ENCODE measurements at regions not wholly inside any gene's neighbourhood (a gene's known extent, or its start where the extent isn't known, plus 50 kb on each side); places are given as distances from the start of the nearest gene placed in this dataset.

GRCh38 chr16:52816993-52817392 lies 235.7 kb downstream of the CHD9NB start:
- DNase-seq (no peak), ATAC-seq (no peak)
- intact Hi-C loops (cut with micrococcal nuclease), result no loop called here
- CTCF ChIA-PET, result no interaction called here
- H3K36me3 Mint-ChIP-seq (ENCODE audit: low read depth), result no peaks in the 10 kb centered on the region
- POLR2A ChIA-PET, result no interaction called here
- no peak for TF ChIP-seq CTCF (IDR thresholded peaks at IDR 0.05)
- no peak overlapping the region for H3K4me3 Mint-ChIP-seq
- peaks cover 2% of the 10 kb centered on the region for H3K9me3 Mint-ChIP-seq
- no peaks in the 10 kb centered on the region for H3K4me1 Mint-ChIP-seq (ENCODE audit: low read depth)
- no peak overlapping the region for H3K27ac Mint-ChIP-seq
- H3K27me3 Mint-ChIP-seq, result peaks cover 2% of the 10 kb centered on the region

DNA sequence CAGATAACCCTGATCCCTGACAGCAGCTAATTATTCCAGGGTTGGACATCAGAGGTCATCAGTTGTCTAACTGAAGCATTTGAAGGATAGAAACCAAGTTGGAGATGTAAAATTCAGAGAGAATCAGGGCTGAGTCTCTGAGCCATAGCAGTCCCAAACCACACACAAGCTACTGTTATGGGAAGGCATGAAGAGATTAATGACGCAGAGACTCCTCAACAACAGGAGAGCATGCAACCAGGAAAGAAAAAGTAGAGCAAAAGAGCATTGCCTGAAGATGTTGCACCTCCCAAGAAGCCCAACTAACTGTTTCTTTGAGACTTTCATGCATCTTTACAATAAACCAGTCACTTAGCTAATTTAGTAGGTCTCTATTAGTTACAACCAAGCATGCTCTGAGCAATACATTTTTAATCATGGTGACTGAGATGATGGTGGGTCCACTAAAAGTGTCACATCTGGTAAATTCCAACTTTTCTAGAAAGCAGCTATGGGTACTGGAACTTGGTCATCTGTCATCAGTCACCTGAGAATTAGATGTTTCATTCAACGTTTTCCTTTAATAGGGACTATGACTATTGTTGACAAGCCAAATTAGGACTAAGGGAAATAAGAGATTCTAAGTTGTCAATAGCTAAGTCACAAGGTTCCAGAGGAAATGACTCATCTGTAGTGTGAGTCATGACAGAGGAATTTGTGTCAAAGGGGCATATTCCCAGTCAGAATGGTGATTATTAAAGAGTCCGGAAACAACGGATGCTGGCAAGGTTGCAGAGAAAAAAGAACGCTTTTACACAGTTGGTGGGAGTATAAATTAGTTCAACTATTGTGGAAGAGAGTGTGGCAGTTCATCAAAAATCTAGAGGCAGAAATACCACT lies 239.8 kb downstream of the CHD9NB start:
- Mint-ChIP-seq H3K36me3 (ENCODE audit: low read depth) (no peaks in the 10 kb centered on the region), H3K4me1 (ENCODE audit: low read depth) (no peaks in the 10 kb centered on the region), H3K27ac (no peak overlapping the region), H3K27me3 (no peaks in the 10 kb centered on the region), H3K4me3 (no peak overlapping the region), H3K9me3 (peaks cover 2% of the 10 kb centered on the region)
- ATAC-seq (no peak), DNase-seq (no peak)
- intact Hi-C loops (cut with micrococcal nuclease), result no loop called here
- CTCF ChIA-PET, result no interaction called here
- no peak for TF ChIP-seq CTCF (IDR thresholded peaks at IDR 0.05)
- POLR2A ChIA-PET, result no interaction called here

GRCh38 chr16:52805559-52806168 lies 247.0 kb downstream of the CHD9NB start:
- Mint-ChIP-seq H3K9me3 (peaks cover 3% of the 10 kb centered on the region), H3K27ac (no peak overlapping the region), H3K36me3 (ENCODE audit: low read depth) (no peaks in the 10 kb centered on the region), H3K4me3 (no peak overlapping the region), H3K27me3 (peaks cover 4% of the 10 kb centered on the region), H3K4me1 (ENCODE audit: low read depth) (no peaks in the 10 kb centered on the region)
- ChIA-PET POLR2A (no interaction called here), CTCF (no interaction called here)
- no peak for TF ChIP-seq CTCF (IDR thresholded peaks at IDR 0.05)
- DNase-seq (no peak), ATAC-seq (no peak)
- intact Hi-C loops (cut with micrococcal nuclease), result no loop called here

GRCh38 chr16:52800432-52800831 lies 252.3 kb downstream of the CHD9NB start:
- no peaks in the 10 kb centered on the region for H3K27me3 Mint-ChIP-seq
- ChIA-PET POLR2A (no interaction called here), CTCF (interaction anchor here (0.6 kb wide), 1 partner anchor 1601 kb away, joined by 3 read pairs; no protein-coding TSS in a partner anchor)
- peaks cover 3% of the 10 kb centered on the region for H3K9me3 Mint-ChIP-seq
- intact Hi-C loops (cut with micrococcal nuclease), result no loop called here
- H3K4me1 Mint-ChIP-seq (ENCODE audit: low read depth), result no peaks in the 10 kb centered on the region
- H3K36me3 Mint-ChIP-seq (ENCODE audit: low read depth), result no peaks in the 10 kb centered on the region
- H3K27ac Mint-ChIP-seq, result no peak overlapping the region
- DNase-seq (no peak), ATAC-seq (no peak)
- TF ChIP-seq CTCF (IDR thresholded peaks at IDR 0.05), result no peak
- H3K4me3 Mint-ChIP-seq, result no peak overlapping the region

GRCh38 chr16:52799149-52799548 lies 252.2 kb upstream of the TOX3 start:
- no peak for ATAC-seq
- Mint-ChIP-seq H3K4me3 (no peak overlapping the region), H3K27me3 (no peaks in the 10 kb centered on the region), H3K4me1 (ENCODE audit: low read depth) (no peaks in the 10 kb centered on the region), H3K36me3 (ENCODE audit: low read depth) (no peaks in the 10 kb centered on the region), H3K27ac (no peak overlapping the region), H3K9me3 (no peaks in the 10 kb centered on the region)
- POLR2A ChIA-PET, result no interaction called here
- intact Hi-C loops (cut with micrococcal nuclease), result no loop called here
- no peak for DNase-seq
- CTCF ChIA-PET, result no interaction called here
- TF ChIP-seq CTCF (IDR thresholded peaks at IDR 0.05), result no peak

Measured in activated CD8-positive, alpha-beta T cell treated with anti-CD3 and anti-CD28 coated beads for 36 hours (primary cell).